D721Med (cell line): ENCODE measurements at regions not wholly inside any gene's neighbourhood (a gene's known extent, or its start where the extent isn't known, plus 50 kb on each side); places are given as distances from the start of the nearest gene placed in this dataset.

Source experiments
- DNase-seq: peaks from one replicate; pipeline ENCODE4 v3.0.0; 2011; ENCODE audit warnings: low spot score; ENCODE audit not compliant: insufficient read length
- FAIRE-seq: peaks from 2 replicates; lab custom pipeline; 2011; peaks lifted over from hg19 to GRCh38; lab: Jason Lieb, UNC
- TF ChIP-seq, protein P1 (sequence below): IDR thresholded peaks from 2 replicates; pipeline ENCODE4 v1.5.1; 2012; ENCODE audit warnings: mild to moderate bottlenecking, control low read depth; ENCODE audit not compliant: insufficient read depth; ENCODE audit errors: missing control alignments

DNA sequence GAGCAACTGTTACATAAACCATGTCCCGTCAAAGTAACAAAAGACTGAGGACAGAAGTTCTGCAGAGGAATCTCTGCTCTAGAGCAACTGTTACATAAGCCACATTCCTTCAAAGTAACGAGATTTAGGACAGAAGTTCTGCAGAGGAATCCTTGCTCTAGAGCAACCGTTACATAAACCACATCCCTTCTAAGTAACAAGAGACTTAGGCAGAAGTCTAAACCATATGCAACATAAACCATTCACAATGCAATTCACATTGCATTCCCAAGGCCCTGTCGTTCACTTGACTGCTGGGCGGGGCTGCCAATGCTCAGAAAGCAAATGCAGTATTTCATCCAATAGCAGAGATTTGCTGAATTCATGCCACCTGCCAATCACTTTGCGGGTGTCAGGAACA lies 124.4 kb upstream of the PUDP start:
- DNase-seq, result no peak
- FAIRE-seq, result no peak
- TF ChIP-seq, protein P1, sequence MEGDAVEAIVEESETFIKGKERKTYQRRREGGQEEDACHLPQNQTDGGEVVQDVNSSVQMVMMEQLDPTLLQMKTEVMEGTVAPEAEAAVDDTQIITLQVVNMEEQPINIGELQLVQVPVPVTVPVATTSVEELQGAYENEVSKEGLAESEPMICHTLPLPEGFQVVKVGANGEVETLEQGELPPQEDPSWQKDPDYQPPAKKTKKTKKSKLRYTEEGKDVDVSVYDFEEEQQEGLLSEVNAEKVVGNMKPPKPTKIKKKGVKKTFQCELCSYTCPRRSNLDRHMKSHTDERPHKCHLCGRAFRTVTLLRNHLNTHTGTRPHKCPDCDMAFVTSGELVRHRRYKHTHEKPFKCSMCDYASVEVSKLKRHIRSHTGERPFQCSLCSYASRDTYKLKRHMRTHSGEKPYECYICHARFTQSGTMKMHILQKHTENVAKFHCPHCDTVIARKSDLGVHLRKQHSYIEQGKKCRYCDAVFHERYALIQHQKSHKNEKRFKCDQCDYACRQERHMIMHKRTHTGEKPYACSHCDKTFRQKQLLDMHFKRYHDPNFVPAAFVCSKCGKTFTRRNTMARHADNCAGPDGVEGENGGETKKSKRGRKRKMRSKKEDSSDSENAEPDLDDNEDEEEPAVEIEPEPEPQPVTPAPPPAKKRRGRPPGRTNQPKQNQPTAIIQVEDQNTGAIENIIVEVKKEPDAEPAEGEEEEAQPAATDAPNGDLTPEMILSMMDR, result no peak

DNA sequence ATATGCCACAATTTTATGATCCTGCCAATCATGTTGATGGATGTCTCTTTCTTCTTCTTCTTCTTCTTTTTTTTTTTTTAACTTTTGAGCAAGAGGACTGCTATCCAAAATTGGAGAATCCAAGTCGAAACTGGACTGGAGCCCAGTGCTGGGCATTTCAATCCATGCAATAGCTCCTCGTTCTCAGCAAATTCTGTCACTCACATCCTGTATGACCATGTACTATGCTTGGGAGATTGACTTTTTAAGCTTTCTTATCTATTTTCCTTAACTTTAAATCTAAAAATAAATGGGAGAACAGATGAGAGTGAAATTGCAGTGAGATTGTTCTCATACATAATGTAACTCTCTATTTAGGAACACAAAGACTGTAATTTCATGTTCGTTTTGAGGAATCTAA lies 123.0 kb upstream of the PUDP start:
- DNase-seq (no peak), FAIRE-seq (no peak)
- TF ChIP-seq, protein P1, result no peak

DNA sequence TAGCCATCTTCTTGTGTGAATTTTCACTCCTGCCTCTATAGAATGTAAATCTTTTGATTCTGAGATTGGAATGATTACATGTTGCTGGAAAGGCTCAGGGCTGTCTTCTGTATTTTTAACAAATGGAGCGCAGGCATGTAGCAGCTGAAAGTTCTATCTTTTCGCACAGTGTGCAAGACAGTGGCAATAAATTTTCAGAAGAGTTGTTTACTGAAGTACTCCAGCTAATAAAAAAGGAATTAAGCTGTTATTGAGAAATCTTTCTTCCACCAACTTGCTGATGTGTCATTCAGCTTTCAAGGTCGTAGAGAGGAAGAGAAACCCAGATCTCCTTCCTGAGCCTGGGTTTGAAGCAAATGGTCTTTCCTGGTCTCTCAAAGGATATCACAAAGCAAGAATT lies 122.0 kb upstream of the PUDP start:
- DNase-seq (no peak), FAIRE-seq (no peak)
- TF ChIP-seq, protein P1, result no peak

DNA sequence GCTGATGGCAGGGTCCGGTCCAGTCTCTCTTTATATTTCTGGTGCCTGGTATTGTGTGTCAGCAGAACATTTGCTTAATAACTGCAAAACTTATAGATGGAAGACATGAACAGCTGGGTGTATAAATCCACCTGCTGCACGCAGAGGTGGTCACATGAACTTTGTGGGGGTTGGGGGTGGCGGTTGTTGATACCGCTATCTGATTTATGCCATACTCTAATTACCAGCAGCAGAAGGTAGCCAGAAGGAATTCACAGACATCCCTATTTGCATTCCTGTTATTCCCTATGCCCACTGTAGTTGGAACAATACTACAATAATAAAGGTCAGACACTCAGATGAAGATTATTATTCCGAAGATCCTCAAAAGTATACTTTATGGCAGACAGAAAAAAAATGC lies 121.6 kb upstream of the PUDP start:
- no peak for FAIRE-seq

DNA sequence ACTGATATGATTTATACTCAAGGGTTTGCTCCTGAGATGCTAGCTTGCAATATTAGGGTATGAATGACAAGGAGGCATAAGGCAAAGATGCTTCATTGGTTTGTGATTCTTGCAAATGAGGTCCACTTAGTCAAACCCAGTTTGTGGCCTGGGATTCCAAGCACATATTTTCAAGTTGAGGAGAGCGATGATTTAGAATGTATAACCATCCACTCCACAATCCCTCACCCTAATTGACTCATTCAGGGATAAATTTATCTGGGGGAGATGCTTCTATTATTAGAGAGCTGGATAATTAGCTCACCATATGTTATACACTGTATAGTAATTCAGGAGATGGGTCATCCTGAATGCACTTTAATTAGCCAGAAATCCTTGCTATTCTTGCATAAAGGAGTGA lies 118.3 kb upstream of the PUDP start:
- FAIRE-seq (no peak), DNase-seq (no peak)
- TF ChIP-seq, protein P1, result no peak

More for the DNA sequence above, 121.6 kb upstream of the PUDP start:
- no peak for DNase-seq
- TF ChIP-seq, protein P1, result no peak

DNA sequence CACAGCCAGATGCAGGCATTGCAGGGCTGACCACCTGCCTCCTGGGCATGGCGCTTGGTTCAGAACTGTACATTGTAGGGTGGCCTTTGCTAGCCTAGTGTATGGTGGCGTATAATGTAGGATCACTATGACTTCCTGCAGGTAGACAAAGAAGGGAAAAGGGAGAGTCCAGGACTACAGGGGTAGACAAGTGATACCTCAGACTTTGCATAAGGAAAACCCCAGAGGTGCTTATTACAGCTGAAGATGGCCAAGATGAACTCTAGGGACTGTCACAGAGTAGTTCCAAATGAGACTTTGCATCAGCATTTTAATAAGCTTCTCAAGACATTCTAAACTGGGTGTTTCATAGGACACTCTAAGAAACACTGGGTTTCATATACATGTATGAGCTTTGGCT lies 116.4 kb upstream of the PUDP start:
- FAIRE-seq (no peak), DNase-seq (no peak)
- TF ChIP-seq, protein P1, result no peak

DNA sequence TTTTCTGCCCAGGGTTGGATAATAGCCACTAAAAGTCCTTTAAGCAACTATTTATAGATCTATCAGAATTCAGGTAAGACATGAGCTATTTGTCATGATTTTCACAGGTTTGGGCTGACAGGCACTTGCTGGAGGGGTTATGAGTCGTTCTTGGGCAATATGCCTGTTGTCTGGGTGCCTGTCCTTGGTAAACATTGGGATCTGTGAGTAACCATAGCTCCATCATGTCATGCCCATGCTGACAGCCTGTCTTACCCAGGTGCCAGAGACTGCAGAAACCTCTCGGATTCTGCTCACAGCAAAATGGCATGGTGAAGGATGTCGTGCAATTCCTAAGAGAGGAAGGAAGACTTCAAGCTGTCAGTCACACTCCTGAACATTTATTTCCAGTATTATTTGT lies 116.0 kb upstream of the PUDP start:
- TF ChIP-seq, protein P1, result no peak
- DNase-seq, result no peak
- no peak for FAIRE-seq
